ENCODE measurements at regions not wholly inside any gene's neighbourhood (a gene's known extent, or its start where the extent isn't known, plus 50 kb on each side); places are given as distances from the start of the nearest gene placed in this dataset.

DNA sequence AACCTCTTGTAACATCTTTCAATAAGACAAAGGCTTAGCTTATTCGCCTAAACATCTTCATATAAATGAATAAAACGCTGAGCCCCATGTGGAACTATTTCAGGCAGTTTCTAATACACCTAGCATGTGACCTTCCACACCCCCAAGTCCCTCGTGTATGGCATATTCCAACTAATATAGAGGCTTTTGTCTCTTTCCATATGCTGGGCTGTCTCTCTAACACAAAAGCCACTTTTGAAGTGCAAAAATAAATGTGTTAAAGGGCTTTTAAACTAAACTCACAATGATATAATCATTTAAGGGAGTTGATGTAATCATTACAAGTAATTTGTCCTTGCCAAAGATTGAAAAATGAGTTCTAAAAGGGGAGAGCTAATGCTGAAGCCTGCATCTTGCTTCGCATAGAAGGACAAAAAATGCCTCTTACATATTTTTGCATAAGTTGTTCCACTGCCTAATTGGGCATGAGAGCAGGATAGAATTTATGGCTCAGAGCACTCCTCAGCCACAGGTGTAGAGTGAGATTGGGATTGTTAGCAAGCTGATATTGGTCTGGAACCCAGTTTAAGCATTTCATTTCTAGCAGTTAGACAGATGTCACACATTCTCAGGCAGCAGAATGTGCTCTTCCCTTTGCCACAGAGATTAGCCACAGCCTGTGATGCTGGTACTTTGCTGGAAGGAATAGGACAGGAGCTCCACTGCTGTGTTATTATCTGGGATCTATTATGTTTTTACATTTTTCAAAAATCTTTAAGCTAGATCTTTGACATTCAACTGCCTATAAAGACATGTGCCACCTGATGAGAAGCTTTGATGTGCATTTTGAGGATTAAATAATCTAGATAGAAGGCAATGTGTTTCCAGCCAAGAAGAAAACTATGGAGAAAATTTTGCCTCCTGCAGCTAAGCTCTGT is 1044.4 kb downstream of the ADGRL2 start:
- no peak for DNase-seq

DNA sequence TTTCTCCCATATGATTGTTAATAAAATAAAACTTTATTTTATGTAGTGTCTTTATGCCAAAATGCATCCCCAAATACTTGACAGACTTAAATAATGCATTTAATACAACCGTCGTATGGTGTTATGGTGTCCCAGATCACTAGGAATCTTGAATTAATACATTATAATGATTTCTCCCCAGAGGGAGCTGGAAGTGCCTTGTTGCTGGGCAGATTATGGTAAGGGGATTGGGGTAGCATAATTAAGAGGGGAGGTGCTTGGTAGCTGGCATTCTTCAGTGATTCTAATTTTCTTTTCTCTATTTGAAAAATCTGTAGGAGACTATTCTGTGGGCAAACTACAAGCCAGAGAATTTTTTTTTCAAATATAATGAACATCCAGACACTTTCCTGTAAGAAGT is 1043.7 kb downstream of the ADGRL2 start:
- DNase-seq: no peak

DNA sequence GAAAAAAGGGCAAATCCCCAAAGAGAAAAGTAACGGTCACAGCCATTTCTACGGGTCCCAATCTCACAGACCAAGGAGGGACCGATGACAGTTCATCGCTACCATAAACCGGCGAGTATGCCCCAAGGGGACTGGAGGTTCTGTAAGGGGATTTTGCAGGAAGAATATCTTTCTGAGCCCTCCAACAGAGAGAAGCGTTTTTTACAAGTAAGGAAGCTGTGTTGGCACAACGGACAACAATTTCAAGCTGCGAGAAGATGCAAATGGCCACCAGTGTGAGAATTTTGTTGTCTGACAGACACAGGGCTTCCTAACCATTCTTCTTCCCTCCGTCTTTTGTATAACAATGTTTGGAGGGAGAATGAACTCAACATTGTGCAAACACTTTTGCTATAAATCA is 1043.1 kb downstream of the ADGRL2 start:
- no peak for DNase-seq

DNA sequence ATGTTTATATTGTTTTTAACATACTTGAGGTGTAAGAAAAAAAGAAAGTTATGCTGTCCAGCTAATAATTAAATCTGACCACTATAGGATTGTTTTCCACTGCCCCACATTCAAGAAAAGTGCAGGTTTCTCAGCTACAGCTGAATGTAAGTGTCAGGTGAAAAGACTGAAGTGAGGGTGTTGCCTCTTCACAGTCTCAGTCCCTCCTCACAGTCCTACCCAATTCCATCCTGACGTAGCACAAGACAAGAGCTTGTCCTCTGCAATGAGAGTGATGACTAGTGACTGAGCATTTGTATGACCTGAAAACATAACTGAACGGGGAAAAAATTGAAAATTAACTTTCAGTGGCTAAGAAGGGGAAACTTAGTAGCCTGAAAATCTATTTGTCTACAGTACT is 1039.5 kb downstream of the ADGRL2 start:
- DNase-seq: no peak

DNA sequence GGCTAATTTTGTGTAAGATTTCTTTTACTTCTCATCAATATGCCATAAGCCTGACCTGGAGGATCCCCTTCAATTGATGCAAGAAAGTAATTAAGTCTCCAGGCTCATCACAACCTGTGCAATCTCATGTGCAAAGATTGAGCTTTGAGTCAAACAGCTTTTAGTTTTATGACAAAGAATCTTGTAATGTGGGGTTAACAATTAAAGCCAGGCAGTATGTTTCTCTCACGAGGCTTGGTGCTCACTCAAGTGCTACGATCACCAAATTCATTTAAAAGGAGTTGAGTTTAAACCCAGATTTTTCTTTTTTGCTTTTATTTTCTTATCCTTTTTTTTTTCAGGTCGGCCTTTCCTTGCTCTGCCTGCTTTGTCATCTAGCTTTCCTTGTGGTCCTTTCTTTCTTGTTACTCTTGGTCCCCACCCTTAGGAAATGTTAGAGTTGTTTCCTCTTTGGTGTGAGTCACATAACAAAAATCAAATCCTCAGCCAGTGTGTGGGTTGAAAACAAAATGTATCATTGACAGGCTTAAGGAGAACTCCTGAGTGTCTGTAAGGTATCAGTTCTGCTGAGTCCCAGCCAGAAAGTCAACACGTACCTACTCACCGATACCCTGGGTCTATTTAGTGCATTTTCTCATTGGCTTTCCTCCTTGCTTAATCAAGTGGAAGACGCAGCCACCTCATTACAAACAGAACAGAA is 1037.2 kb downstream of the ADGRL2 start:
- DNase-seq: no peak

DNA sequence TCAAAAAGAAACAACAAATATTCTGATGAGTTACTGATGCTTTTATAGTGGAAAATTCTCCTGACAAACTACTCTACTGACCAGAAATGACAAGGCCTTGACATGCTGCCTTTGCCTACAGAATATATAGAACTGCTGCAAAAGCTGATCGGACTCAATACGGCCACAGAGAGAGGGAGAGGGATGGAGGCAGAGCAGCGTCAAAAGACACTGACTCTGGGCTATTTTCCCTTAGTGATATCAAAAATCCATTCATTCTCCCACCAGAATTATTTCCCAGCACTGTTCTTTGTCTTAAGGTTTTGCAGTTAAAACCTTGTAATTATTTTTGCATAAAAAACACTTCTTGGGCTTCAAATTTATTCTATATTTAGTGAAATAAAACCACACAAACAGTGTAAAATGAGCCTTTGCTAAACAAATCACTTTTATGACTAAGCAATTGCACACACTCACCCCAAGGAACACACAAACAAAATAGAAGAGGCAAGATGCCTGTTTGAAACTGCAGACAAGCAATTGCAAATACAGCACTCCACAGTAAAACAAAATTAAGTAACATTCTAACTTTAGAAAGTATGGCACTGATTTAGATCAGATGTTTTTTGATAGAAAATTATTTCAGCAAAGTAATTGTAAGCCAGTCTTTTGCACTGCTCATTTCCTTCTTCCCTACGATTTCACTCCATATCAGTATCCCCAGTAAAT is 1036.4 kb downstream of the ADGRL2 start:
- no peak for DNase-seq

DNA sequence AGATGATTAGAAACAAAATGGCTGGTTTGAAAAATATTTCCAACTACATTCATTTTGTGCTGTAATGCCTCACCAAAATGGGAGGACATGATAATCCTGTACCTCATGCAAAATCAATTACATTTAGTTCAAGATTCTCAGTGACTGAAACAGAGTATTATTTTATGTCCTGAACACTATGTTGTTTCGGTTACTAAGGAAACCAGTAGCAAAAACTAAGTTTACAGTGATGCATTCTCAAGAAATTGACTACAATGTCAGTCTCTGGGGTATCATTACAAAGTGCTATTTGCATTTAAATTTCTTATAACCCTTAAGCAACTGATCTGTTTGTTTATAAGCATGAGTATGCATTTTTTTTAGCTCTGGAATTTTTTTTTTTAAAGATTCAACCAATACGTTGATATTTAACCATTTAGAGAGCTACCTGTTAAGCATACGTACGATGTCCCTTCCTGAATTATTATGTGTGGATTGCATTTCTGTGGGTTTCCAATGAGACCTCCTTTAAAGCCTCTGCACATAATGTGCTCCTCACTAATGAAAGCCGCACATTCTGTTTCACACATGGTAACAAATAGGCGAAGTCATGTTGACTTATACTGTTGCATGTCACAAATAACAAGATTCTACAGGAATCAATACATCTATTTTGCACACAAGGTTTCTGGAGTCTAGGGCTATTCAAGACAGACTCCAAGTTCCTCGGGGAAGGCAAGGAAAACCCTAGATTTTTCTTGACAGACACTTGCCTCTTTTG is 1035.7 kb downstream of the ADGRL2 start:
- DNase-seq: no peak

DNA sequence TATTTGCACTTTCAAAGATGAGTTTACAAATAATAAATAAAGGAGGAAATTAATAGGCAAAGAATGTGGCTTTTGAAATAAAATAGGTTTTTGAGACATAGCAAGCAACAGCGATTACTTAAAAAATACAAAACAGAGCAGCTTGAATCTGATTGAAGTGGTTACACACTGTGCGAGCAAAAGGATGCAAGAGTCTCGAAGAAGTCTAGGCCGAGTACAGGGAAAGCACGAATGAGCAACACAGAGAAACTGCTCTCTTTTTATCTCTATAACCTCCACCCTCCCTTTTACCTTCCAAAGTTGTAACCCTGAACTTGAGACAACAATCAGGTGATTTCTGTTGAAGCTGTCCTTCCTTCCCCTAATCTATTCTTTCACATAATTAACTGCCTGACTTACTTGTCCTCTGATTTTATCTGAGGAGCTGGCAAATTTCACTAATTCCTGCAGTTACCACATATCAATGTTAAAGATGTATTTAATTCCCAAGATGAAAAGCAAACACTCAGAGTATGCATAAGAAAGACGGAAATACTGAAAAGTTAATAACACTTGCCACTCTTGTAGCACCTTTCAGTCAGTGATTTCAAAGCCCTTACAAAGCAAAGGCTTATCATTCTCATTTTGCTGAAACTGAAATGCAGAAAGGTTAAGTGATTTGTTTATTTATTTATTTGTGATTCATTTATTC is 1030.1 kb downstream of the ADGRL2 start:
- no peak for DNase-seq

DNA sequence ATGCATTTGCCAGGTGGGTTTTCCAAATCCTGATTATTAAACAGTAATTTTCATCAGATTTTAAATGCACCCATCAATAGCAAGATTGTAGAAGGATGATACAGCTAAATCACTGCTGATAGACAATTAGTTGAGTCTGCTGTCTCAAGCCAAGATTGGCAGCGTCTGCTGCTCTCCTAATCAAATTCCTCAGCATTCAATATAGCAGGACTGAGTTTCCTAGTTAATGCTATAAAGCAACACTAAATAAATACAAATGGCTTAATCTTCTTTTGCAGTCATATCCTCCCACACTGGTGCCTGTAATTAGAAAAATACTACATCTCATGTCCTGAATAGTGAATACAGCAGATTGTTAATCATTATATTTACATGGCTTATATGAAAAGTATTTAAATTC is 1028.8 kb downstream of the ADGRL2 start:
- no peak for DNase-seq

DNA sequence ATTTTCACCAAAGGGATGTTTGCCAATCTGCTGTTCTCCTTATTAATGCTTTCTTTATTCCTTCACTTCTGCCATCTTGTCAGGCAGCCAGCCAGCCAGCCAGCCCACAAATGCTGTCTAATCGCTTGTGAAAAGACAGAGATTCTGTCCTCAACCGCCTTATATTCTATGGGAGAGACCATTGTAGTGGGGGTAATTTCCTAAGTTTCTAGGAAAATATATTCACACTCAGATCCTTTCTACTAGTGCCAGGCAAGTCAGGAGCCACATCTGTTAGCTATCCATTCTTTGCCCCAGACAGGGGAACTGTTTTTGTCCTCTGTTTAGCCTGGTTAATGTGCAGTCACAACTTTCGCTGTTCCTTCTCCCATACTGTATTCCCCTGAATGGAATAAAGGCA is 1023.1 kb downstream of the ADGRL2 start:
- DNase-seq: no peak

DNA sequence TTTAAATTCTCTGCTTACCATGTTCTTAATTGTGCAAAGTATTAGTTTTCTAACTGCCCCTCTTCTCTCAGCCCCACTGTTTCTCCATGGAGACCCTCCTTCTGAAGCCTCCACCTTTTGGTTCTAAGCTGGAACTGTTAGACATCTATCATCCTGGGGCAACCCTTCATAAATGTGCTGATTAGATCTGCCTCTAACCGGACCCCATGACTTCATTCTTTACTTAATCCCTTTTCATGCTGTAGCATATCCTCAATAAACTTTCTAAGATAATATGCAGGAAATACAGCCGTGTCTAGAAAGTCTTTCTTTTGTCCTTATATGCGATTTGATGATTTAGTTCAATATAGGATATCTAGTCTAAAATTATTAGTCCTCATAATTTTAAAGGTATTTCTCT is 1020.1 kb downstream of the ADGRL2 start:
- DNase-seq: no peak

DNA sequence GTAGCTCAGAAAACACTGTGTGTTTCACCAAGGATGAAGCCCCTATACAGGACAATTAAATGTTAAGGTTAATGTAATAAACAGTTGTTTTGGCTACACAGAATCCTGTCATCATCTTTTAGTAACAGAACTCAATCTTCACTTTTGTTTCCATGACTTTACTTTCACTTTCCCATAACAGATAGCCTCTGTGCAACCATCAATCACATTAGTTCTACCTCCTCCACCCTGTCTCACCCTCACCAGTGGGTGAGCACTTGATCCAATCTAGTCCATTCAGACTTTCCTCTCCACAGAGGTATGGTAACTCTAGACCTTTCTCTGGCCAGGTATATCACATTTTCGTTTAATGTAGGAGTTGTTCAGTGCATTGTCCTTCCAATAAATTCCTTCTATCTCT is 1018.5 kb downstream of the ADGRL2 start:
- DNase-seq: no peak

DNA sequence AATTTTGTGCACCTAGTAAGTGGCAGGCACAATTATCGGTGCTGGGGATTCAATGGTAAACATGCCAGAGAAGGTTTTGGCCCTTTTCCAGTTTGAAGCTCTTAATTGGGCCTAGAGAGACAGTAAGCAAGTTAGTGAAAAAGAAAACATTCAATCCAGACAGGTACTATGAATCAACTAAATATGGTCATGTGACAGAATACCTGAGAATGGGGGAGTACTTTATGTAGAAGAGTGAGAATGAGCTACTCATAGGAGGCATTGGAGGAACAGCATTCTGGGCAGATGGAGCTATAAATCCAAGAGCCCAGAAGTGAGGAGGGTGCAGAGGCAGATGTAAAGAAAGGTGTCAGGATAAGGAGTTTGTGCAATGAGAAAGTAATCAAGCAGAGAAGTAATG is 1017.9 kb downstream of the ADGRL2 start:
- DNase-seq: peak; percentile 11

DNA sequence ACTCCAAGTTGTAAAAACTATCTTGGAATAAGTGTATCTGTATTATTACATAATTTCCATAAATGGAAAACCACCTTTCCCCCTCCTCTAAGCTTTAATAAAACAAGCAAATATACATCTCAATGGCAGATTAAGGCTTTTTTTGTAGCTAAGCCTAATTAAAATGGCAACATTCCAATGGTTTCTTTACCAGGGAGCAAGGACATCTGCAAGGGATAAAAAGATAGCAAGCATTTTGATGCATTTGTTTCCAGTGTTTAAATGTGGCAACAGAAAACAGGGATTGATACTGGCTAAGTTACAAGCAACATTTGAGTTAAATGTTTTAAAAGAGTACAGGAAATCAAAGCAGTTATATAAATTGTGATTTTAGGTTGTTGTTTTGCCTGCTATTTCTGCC is 1012.7 kb downstream of the ADGRL2 start:
- peak; percentile 1 for DNase-seq

DNA sequence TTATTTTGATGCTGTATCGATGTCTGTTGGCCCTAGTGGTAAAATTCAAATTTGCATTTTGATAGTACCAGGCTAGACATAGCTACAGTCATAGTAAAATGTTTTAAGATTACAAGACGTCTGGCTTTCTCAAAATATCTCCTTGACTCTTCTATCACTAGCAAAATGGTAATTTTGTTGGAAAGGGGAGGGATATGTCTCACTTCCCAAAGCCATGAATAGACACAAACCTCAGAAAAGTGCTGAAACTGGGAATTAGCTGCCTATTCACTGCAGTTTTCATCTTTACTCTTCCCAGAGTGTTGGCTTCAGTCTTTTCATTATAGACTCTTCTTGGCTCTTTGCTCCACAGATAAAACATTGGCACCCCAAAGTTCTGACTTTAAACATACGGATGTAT is 1009.9 kb downstream of the ADGRL2 start:
- no peak for DNase-seq

DNA sequence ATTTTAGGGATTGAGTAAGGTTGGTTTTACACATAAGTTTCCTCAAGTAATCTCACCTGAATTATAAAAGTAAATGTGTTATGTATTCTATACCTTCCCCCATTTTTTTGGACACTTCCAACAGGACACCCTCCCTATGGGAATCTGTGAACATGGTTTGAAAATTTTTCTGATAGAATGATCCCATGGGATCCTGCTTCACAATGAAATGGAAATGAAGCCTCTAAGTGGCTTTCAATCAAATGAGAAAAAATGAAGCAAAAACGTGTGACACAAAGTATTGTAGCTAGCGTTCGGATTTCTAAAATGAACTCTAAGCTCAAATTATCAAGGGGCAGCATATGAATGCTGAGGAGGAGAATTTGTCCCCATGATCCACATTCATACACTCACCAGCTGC is 1006.8 kb downstream of the ADGRL2 start:
- no peak for DNase-seq

DNA sequence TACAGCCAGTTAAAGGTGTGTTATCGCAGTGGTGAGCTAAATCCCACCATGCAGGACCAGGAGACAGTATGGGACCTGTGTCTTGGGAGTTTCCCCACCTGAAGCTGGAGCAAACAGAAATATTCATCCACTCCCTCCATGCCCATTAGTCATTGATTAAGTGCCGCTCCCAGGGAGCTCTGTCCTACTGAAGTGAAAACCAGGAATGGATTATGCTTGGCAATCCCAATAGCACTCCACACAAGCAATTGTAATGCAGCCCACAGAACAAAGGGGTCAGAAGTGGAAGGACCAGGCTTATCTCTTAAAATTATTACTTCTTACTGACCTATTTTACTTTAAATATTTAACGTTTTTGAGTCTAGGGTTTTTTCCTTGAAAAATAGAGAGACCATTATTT is 1005.4 kb downstream of the ADGRL2 start:
- no peak for DNase-seq

DNA sequence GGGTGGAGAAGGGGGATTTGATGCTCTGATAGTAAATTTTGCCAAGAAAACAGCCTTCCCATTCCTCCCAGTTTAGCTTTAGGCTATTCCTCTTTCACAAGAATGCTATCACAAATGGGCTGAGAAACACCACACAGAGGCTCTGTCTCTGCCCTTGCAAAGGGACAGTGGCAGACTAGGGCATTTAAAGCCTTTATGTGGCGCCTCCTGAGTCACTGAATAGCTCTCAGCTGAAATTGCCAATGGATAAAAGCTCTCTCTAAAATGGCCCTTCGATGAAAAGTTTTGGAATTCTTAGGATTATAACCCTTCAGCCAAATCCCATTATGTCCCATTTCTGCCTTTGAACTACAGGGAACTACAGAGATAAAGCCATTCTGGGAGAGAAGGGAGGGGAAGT is 1000.4 kb downstream of the ADGRL2 start:
- DNase-seq: no peak

DNA sequence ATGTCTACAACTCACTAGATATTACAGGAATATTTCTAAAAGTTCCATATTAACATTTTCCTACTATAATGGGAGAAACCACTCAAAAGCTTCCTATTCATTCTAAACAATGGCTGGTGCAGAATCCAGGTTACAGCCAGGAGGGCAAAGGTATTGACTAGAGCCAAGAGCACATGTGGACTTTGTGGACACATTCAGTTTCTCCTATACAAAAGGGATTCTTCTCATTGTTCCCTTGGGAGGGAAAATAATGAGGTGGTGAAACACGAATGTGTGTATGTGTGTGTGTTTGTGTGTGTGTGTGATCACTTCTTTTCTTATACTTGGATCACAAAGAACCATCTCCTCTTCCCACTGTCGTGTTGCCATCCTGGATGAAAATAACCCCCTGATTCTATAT is 1000.0 kb downstream of the ADGRL2 start:
- no peak for DNase-seq

DNA sequence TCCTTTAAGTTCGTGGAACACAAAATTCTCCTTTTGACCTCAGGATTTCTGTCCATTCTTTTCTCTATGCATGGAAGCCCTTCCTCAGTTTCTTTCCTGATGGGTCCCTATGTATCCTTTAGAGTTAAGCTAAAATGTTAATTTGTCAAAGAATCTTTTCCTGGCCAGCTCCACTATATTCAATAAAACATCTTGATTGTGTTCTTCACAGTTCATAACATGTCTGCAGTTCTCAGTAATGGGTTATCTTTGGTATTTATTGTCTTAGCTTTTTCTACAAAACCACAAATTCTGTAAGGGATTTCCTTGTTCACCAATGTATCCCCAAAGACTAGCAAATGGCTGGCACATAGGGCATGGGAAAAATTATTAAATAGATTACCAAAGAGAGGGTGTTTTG is 998.5 kb downstream of the ADGRL2 start:
- no peak for DNase-seq

DNA sequence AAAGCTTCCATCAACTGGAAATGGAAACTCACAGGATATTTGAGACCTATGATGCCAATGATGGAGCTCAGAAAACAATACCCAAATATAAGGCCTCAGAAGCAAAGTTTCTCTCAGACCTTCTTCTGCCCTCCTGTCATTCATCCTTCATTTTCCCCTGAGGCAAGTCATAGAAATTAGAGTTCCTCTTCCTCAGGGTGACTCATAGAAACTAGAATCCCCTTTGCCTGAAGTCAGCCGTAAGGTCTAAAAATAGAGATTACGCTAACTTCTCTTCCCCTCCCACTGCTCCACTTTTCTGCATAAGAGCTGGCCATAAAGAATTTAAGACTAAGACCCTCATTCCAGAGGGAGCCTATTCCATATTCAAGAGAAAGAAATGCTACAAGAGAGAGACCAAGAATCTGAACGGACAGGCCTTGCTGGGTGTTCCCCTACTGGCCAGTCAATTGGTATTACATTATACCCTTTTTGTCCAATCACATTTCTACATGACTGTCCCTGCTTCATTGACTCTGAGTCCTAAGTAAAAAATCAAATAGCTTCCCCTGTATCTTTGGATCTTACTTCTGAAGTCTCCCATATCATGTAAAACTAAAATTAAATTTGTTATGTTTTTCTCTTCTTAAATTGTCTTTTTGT is 994.9 kb downstream of the ADGRL2 start:
- no peak for DNase-seq

DNA sequence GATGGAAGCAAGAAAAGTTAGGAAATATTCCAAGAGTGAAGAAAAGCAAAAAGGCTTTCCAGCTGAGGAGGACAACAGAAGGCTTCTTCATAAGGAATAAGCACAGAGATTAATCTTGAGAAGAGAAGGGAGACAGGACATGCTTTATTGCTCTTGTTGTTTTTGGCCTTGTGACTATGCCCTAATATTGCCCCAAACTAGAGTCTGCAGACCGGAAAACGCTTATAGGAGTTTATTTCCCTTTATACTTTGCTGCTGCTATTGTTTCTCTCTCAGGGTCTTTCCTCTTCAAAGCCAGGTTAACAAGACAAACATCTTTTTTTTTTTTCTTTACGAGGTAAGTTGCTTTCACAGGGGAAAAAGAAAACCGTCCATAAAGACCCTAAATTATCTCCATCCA is 991.4 kb downstream of the ADGRL2 start:
- no peak for DNase-seq
